ENCODE measurements at regions not wholly inside any gene's neighbourhood (a gene's known extent, or its start where the extent isn't known, plus 50 kb on each side); places are given as distances from the start of the nearest gene placed in this dataset. TPM values are rescaled to one million over a fixed set of nuclear protein-coding genes. Genes with fewer than 3 reads are reported as not detected.

Small RNA genes in the stretch of these regions (small RNA-seq; reads per million reads assigned to genes)
- not detected for gene AP003181.1 (ENCODE audit: low replicate concordance)
- not detected for gene RF00017 (ENCODE audit: low replicate concordance)

Measured in tongue (tissue), 1 donor.